GM21786 (cell line): ENCODE measurements at regions not wholly inside any gene's neighbourhood (a gene's known extent, or its start where the extent isn't known, plus 50 kb on each side); places are given as distances from the start of the nearest gene placed in this dataset.

ENCODE experiments used
- ATAC-seq: cut with Tn5 transposase; IDR thresholded peaks from one replicate; pipeline ENCODE4 v1.9.1; 2021; ENCODE audit not compliant: unreplicated experiment

DNA sequence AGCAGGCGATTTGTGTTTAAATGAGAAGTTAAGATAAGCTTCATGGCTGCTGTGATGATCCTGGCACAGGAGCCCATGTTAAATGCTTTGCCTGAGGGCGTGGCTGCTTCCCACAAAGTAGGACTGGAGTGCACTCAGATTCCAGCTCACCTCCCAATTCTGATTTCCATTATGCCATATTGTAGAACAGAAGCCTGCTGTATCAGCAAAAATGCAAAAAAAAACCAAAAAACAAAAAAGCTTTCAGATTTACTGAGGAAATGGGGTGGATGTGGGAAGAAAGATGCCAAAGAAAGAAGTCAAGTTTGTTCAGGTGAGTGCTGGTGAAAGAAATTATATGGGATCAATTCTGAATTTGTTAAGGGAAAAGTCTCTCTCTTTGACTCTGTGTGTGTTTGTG, 610.4 kb upstream of the NETO1 start:
- no peak for ATAC-seq

DNA sequence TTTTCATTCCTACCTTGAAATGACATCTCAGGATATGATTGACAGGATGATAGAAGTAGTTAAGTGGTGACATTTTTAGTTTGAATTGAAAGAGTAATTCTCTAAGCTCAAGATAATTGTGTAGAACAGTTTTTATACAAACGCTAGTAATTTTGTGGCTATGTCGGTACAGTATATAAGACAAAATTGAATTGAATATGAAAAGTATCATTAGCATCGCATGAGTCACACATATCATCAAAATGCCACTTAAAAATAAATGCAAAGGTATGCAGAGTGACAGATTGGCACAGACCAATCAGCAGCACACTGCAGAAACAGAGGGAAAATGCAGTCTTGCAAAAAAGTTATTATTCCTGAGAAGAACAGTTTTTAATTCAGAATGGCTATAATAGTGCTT, 608.2 kb upstream of the NETO1 start:
- no peak for ATAC-seq

DNA sequence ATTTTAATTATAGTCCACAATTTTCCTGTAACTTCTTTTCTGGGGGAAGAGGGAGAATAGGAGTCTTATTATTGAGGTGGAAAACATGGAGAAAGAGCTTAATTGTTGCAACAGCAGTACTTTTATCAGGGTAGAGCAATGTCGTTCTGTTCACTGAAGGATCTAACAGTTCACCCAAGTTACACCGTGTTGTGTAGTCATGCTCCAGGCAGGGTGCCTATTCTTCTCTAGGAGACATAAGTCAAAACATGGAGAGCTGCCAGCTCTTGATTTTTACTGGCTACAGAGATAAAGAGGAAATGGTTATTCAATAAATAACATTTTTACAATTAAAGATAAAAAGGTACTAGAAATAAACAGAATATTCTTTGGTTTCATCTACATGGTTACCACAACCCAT, 594.3 kb upstream of the NETO1 start:
- ATAC-seq: no peak

DNA sequence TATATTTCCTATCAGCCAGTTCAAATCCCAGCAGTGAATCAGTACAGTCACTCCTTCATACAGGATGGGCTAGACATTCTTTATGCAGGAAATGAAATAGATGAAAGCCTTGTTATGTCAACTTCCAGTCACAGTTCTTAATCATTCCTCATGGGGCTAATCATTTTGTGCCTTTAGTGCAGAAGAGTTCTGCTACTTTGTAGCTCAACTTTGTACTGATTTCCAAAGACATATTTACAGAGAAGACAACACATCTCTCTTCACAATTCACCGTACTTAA, 593.9 kb upstream of the NETO1 start:
- no peak for ATAC-seq

DNA sequence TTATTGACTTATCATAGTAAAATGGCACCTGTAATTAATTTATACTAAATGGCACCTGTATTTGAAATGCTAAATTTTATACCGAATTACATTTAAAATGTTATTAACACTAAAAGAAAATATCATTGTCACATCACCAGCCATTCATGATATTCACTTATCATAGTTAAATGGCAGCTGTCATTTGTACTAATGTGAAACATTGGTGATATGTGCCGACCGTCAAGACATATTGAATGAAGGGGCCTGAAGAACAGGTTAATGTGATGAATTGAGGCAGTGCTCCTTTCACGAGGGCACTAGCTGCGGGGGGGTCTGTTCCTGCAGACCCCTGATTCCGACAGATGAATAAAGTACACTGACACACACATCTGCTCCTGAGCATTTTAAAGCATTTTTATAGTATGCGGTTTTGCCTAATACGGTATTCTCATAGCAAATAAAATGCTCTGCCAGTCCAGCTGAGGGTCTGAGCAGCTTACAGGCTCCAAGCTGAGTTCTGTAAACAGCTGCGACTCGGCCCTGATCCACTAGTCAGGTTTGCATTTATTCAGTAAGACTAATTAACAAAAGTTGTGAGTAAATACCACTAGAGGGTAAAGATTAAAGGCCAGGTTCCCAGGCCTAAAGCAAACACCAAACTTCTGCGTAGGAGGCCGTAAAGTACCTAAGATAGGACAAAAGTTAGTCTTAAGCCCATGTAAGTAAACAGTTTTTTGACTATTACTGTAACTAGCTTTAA, 593.4 kb upstream of the NETO1 start:
- no peak for ATAC-seq

DNA sequence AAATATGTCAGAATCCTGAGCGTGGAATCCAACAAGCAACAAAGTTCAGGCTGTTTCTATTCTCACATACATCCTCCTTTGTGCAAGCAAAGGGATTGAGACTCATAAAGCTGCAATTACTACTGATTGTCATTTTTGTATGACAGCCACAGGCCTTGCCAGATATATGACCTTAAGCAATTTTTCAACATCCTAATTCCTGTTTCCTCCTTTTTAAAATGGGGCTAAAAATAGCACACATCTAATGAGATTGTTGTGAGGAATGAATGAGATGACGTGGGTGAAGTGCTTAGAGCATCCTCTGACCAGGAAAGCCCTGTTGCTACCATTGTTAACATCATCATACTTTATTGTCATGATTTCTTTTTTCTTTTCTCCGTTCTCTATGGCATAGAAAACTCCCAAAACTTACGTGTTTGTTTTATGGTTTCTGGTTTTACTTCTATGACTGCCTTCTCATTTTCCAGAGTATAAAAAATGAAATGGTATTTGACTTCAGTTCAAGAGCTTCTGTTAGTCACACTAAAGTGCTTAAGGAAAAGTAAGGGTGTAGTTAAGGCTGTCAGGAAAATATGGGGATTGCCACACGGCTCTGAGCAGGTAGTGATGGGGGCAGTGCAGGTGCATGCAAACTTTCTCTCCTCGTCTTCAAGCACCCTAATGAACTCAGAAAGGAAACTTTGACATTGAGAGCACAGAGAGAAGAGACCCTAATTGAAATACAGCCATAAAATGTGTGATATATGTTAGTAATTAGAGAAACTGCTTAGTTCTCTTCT, 590.6 kb upstream of the NETO1 start:
- no peak for ATAC-seq

DNA sequence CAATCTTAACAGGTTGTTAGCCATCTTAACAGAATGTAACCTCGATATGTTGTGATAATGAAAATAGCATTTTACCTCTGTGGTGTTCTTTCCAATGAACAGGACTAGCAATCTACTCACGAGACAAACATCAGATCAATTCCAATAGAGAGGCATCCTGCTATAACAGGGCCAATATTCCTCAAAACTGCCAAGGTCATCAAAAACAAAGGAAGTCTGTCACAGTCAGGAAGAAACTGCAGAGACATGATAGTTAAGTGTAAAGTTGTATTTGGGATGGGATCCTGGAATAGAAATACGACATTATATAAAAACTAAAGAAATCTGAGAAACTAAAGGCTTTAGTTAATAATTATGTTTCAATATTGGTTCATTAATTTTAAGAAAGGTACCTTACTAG, 588.9 kb upstream of the NETO1 start:
- ATAC-seq: no peak

DNA sequence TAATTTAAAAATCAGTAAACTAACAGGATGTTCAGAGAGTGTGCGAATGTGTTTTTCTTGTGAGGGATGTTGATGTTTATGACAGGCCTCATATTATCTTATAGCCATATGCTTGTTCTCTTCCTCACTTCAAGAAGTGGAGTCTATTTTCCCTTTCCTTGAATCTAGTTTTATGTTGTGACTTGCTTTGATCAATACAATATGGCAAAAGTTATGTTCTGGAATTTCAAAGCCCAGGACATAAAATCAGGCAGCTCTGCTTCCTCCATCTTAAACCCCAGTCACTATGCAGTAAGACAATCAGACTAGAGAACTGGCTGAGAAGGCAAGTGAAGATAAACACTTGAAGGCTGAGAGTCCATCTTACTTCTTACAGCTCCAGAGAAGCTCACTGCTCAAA, 585.1 kb upstream of the NETO1 start:
- no peak for ATAC-seq

DNA sequence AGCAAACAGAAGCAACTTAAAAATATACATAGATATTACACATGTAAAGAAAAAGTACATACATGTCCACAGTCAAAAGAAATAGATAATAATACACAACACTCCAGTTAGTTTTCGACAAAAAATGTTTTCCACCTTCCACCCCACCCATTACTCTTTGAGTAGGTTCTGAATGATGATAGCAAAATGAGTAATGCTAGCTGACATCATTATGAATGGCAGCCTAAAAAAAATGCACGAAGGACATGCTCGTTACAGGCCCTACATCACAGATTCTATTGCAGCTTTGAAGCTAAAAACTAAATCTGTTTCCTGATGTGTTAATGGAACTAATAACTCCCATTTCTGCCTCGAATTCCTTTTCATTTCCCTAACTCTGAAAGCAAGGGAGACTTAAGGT, 578.7 kb upstream of the NETO1 start:
- ATAC-seq: no peak

DNA sequence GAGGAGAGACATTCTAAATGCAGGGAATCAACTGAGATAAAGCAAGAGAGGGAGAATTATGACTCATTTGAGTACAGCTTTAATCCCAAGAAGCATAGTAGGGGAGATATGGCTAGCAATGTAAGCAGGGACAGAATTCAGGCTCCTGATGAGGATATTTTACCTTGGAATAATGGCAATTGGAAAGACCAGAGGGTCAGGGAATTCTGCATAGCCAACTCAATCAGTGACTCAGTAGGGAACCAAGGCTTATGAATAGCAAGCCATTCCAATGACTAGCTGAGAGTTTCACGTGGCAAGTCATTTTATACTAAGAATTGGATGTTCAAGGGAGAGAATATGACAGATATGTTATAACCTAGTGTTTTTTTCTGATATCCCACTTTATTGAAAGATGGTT, 563.8 kb upstream of the NETO1 start:
- ATAC-seq: no peak

DNA sequence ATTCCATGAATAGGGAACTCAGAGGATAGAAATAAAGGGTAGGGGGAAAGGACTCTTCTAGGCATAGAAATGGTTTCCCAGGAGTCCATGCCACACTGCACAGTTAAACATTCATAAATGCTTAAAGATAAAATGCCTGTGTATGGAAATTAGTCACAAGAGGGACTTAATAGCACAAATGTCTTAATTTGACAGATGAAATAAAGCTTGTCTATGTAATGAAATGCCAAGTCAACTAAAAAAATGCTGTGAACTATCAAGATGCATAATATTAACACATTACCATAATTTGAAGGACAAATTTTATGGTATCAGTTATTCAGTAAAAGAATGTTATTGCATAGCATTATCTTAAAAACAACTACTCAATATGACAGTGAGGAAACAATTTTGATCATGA, 553.2 kb upstream of the NETO1 start:
- ATAC-seq: no peak

DNA sequence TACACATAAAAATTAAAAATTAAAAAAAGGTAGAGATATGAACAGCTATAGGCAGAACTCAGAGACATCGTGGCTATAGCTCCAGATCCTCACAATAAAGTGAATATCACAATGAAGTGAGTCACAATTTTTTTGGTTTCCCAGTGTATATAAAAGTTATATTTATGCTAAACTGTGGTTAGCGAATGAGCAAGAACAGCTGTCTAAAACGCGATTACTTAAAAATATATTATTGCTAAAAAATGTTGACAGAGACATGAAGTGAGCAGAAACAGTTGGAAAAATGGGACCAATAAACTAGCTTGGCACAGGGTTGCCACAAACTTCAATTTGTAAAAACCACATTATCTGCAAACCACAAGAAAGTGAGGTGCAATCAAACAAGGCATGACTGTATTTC, 551.7 kb upstream of the NETO1 start:
- no peak for ATAC-seq

DNA sequence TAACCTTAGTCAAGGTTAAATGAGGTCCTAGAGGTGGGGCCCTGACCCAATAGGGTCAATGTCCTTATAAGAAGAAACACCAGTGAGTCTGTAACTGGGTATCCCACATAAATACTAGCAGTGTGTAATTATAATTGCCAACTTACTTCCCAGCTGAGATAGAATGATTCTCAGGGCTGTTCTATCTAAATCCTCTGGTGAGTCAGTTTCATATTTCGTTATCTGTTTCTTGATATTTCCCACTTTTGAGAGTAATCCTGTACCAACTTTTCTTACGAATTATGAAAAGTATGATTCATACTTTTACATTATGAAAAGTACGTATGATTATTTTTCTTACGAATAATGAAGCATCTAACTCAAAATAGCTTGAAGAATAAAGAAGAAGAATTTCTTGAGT, 546.8 kb upstream of the NETO1 start:
- no peak for ATAC-seq

DNA sequence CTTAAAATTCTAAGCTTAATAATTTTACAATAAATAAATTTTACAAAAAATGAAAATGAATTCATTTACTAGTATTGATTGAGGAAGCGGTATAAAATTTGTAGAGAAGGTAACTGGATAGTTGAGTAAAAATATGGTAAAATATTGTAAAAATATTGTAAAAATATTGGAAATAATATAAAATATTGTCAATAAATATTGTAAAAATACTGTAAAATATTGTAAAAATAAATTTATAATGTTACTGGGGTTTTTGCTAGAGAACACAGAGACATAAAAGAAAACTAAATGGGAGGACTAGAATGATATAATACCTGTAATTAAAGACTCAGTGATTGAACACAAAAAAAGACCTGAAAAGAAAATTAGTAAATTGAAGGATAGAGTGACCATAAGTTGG, 546.3 kb upstream of the NETO1 start:
- ATAC-seq: no peak

DNA sequence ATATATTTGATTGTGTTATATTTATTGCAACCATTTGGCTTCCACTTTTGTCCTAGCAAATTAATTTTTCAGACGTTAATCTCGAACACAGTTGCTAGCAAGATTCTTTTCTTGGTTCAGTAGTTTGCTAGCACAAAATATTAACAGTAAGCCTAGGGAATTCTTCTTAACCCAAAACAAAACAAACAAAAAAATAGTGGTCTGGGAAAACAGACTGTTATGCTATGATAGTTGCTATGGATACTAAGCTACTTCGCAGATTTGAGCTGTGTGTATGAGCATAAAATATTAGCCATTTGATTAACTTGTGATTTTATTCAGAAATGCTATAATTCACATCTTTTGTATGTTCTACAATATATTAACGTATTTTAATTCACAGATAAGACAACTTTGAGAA, 541.5 kb upstream of the NETO1 start:
- no peak for ATAC-seq

DNA sequence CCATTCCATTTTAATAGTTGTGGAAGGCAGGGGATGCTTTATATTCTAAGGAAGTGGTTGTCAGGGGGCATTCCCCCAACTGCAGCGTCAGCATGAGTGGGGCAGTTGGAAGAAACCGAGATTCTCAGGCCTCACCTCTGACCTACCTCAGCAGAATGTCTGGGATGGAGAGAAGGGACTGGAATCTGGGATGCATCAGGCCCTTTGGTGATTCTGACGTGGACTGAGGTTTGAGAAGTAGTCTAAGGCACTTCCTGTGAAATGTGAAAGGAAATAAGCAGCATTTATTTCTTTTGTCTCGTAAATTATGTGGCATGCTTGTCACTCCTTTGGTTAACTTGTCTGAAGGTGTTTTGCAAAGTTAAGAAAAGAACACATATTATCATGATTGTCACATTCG, 540.7 kb upstream of the NETO1 start:
- ATAC-seq: no peak

DNA sequence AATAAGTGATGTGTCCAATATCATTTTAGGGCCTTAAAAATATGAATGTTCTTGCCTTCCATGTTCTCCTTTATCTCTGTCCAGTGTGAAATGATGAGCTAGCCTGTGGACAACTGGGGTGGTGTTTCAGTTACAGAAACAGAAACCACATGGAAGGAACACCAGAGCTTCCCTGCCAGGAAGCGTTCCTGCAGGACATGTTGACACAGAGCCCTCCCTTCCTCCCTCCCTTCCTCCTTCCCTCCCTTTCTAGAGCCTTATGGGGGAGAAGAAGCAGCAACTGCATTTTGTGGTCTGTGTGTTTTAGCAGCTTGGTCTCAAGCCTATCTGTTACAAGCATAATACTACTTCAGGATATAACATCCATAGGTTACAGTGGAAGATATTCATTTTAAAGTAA, 539.7 kb upstream of the NETO1 start:
- ATAC-seq: no peak

DNA sequence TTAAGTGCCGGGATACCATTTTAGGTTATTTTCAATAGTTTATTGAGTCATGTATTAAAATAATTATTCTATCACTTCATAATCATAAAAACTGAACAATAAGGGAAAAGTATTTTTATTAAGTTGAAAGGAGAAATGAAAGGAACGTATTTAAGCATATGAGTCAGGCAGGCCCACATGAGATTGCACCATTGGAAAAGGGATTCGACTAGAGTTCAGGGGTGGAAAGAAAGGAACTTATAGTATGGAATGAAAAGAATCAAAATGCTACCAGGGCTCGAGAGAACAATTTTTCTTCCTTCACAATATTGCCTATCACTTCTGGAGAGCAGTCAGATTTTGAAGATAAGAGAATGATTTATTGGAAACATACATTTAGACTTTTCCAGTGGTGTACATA, 516.5 kb upstream of the NETO1 start:
- no peak for ATAC-seq

DNA sequence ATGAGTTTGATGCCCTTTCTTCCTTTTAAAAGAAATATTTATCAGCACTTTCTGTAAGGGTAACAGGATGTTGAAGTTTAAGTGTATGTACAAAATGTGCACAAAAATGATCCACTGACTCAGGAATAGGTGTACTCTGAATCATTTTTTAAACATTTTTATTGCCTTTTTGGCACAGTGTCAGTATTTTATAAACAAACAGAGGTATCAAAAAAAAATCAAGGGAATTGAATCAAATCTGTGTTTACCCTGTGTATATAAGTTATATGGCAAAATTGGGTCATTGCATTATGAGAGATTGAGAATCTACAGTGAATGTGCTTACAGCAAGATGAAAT, 513.9 kb upstream of the NETO1 start:
- no peak for ATAC-seq

DNA sequence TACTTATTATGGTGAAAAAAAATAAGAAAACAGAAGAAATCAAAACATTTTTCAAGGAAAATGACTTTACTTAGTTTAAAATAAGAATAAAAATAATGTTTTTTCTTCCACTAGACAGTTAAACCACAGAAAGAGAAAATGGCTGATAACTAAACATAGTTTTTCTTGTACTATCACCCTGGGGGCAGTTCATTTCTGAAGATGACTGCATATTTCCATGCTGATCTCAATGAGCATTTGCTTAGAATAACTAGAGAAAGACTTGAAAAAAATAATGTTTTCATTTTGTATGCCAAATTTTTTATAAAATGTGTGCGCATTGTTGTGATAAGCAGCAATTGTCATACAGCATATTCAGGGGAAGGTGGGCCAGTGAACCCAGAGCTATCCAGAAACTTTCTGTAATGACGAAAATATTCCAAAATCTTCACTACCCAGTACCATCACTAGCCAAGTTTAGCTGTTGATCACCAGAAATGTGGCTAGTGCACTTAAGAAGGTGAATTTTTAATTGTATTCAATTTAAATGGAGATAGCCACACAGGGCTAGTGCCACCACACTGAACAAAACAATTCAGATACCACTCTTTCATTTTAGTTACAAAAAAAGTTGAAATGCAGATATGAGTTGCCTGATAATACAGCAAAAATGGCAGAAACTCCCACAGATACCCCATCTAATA, 513.4 kb upstream of the NETO1 start:
- ATAC-seq: no peak

DNA sequence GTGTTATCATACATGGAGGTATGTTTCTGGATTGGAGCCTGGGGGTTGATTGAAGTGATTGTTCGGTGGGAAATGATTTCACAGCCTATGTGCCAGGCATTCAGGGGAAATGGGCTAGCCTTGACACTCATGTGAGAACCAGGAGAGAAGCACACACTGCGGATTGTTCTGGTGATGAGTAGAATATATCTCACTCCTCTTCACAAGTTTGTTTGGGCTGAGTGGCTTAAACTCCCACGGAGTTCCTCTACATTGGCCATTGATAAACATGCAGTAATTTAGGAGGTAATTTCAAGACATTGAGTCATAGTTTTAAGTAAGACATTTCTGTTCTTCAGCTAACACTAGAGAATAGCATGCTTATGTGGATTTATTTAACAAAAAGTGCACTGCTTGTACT, 498.9 kb upstream of the NETO1 start:
- no peak for ATAC-seq

DNA sequence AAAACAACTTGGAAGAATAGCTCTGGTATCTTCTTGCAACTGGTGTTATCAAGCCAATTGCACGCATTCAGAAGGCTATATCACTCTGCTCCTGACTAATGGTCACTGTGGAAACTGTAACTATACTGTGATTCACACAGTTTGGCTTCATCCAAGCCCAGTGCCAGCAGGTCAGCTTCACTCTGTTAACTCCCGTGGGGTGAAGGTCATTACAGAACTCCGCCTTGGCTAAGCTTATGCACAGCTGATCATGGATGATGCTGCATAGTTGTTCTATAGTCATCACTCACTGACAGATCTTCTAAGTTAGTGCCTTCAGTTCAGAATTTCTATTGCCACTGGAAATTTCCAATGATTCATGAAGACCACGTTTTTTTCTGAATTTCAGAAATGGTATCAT, 497.2 kb upstream of the NETO1 start:
- ATAC-seq: no peak

DNA sequence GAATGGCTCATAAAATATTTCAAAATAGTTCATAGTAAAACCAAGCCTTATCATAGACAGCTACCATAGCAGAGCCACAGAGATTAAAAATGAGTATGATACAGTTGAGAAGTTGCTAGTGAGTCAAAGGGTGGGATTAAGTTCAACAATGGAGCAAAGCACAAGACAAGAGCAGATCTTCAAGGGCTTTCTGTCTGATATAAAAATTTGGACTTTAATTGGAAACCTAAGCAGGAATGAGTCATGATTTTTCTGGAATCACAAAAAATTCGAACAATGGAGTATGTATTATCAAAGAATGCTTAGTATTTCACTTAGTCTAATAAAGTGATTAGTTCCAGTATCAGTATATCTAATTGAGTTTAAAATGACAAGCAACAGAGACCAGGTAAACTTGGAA, 487.3 kb upstream of the NETO1 start:
- ATAC-seq: no peak
